ENCODE measurements at regions not wholly inside any gene's neighbourhood (a gene's known extent, or its start where the extent isn't known, plus 50 kb on each side); places are given as distances from the start of the nearest gene placed in this dataset.

DNA sequence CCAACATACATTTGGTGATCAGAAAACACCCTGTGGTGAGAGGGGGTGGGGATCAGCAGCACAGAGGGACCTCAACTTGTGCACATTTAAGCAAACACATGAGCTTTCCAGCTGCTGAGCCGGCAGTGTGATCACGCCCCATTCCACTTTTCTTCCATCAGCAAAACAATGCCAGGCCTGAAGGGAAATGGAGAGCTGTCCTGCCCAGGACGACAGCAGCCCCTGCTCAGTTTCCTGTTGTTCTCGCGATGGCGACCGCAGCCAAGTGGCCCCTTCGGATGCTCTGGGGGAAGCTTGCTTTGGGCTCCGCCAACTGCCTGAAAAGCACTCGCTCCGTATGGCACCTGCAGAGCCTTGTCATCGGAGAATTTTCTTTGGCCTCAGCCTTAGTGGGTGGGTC lies 272.3 kb downstream of the FOXL1 start:
- TF ChIP-seq, protein P1, sequence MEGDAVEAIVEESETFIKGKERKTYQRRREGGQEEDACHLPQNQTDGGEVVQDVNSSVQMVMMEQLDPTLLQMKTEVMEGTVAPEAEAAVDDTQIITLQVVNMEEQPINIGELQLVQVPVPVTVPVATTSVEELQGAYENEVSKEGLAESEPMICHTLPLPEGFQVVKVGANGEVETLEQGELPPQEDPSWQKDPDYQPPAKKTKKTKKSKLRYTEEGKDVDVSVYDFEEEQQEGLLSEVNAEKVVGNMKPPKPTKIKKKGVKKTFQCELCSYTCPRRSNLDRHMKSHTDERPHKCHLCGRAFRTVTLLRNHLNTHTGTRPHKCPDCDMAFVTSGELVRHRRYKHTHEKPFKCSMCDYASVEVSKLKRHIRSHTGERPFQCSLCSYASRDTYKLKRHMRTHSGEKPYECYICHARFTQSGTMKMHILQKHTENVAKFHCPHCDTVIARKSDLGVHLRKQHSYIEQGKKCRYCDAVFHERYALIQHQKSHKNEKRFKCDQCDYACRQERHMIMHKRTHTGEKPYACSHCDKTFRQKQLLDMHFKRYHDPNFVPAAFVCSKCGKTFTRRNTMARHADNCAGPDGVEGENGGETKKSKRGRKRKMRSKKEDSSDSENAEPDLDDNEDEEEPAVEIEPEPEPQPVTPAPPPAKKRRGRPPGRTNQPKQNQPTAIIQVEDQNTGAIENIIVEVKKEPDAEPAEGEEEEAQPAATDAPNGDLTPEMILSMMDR (IDR thresholded peaks at IDR 0.05; ENCODE audit: borderline replicate concordance, extremely low read depth, low read length, poor library complexity, severe bottlenecking), result no peak
- TF ChIP-seq EZH2 (IDR thresholded peaks at IDR 0.05; ENCODE audit: borderline replicate concordance, low read depth, low read length, severe bottlenecking), result no peak
